GM12874 (cell line): ENCODE measurements at regions not wholly inside any gene's neighbourhood (a gene's known extent, or its start where the extent isn't known, plus 50 kb on each side); places are given as distances from the start of the nearest gene placed in this dataset.
A peak's percentile ranks its signal among the peaks of the same experiment; 100 is the strongest.

Experiments used
- CTCF ChIP-seq: IDR thresholded peaks from 2 replicates; pipeline ENCODE4 v1.5.1; 2011; ENCODE audit warnings: low read depth, mild to moderate bottlenecking, control low read depth, low read length, moderate library complexity; ENCODE audit not compliant: insufficient read depth

GRCh38 chr1:200496937-200497336 is 87.1 kb upstream of the ZNF281 start:
- no peak for TF ChIP-seq CTCF

GRCh38 chr1:200495901-200496300 is 86.1 kb upstream of the ZNF281 start:
- TF ChIP-seq CTCF: no peak

GRCh38 chr1:200493344-200493743 is 83.5 kb upstream of the ZNF281 start:
- no peak for TF ChIP-seq CTCF

GRCh38 chr1:200491103-200491502 is 81.3 kb upstream of the ZNF281 start:
- TF ChIP-seq CTCF: no peak

- TF ChIP-seq CTCF: no peak
Measured at GRCh38 chr1:200490183-200490582, 80.3 kb upstream of the ZNF281 start.

GRCh38 chr1:200488375-200489165 is 78.7 kb upstream of the ZNF281 start:
- peak; percentile 60 for TF ChIP-seq CTCF

GRCh38 chr1:200487650-200488049 is 77.8 kb upstream of the ZNF281 start:
- TF ChIP-seq CTCF: no peak
